ENCODE measurements at regions not wholly inside any gene's neighbourhood (a gene's known extent, or its start where the extent isn't known, plus 50 kb on each side); places are given as distances from the start of the nearest gene placed in this dataset.
"Not testable (repeated sequence)": the region's sequence is repeated elsewhere in the genome, so short reads cannot be mapped to it uniquely, and the experiment has no call there.

DNA sequence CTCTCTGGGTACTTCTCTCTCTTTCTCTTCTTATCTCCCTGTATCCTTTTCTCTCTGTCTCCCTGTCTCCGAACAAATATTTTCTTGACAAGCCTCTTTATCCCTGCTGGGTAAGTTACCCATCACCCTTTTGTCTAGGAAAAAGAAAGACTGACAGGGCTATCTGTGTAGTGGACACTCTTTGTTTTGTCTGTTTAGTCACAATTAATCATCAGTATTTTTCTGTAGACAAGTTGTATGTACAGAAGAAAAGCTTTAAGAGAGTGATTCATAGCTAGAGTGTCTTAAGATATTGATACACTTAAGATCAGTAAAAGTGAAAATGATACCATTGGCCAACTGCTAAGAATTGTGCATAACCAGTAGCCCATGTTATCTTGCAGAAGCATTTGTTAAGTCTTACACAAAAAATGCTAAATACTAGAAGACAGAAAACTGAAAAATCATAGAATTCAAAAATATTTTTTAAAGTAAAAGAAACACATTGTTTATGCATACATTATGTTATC lies 1043.8 kb upstream of the EDIL3 start:
- H3K36me3 Mint-ChIP-seq (ENCODE audit: insufficient read depth, unreplicated experiment), result no peaks in the 10 kb centered on the region
- H3K27me3 Mint-ChIP-seq (ENCODE audit: insufficient read depth, unreplicated experiment), result no peaks in the 10 kb centered on the region
- H3K27ac Mint-ChIP-seq (ENCODE audit: low read depth, unreplicated experiment), result no peak overlapping the region
- peaks cover 4% of the 10 kb centered on the region for H3K9me3 Mint-ChIP-seq (ENCODE audit: unreplicated experiment)
- no peak overlapping the region for H3K4me3 Mint-ChIP-seq (ENCODE audit: unreplicated experiment)
- TF ChIP-seq CTCF (IDR thresholded peaks at IDR 0.05; ENCODE audit: unreplicated experiment), result no peak
- ChIA-PET POLR2A (no interaction called here), CTCF (interaction anchor here (0.6 kb wide), 1 partner anchor 58 kb away, joined by 3 read pairs; no protein-coding TSS in a partner anchor)
- no peaks in the 10 kb centered on the region for H3K4me1 Mint-ChIP-seq (ENCODE audit: insufficient read depth, unreplicated experiment)
- DNase-seq (ENCODE audit: unreplicated experiment), result no peak
- no TSS peak for BruUV-seq (replicated peaks)
- intact Hi-C loops (cut with micrococcal nuclease), result no loop called here

DNA sequence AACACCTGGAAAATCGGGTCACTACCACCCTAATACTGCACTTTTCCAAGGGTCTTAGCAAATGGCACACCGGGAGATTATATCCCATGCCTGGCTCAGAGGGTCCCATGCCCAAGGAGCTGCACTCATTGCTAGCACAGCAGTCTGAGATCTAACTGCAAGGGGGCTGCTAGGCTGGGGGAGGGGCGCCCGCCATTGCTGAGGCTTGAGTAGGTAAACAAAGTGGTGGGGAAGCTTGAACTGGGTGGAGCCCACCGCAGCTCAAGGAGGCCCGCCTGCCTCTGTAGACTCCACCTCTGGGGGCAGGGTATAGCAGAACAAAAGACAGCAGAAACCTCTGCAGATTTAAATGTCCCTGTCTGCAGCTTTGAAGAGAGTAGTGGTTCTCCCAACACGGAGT lies 1047.0 kb upstream of the EDIL3 start:
- BruUV-seq (replicated peaks); H3K36me3 Mint-ChIP-seq (ENCODE audit: insufficient read depth, unreplicated experiment); CTCF ChIA-PET; POLR2A ChIA-PET; H3K27ac Mint-ChIP-seq (ENCODE audit: low read depth, unreplicated experiment); H3K4me3 Mint-ChIP-seq (ENCODE audit: unreplicated experiment); DNase-seq (ENCODE audit: unreplicated experiment); H3K4me1 Mint-ChIP-seq (ENCODE audit: insufficient read depth, unreplicated experiment); H3K27me3 Mint-ChIP-seq (ENCODE audit: insufficient read depth, unreplicated experiment); intact Hi-C loops (cut with micrococcal nuclease): not testable (repeated sequence)
- H3K9me3 Mint-ChIP-seq (ENCODE audit: unreplicated experiment), result peaks cover 11% of the 10 kb centered on the region

GRCh38 chr5:85441156-85441555 lies 1056.5 kb upstream of the EDIL3 start:
- Mint-ChIP-seq H3K4me1 (ENCODE audit: insufficient read depth, unreplicated experiment) (no peaks in the 10 kb centered on the region), H3K27ac (ENCODE audit: low read depth, unreplicated experiment) (no peak overlapping the region), H3K4me3 (ENCODE audit: unreplicated experiment) (no peak overlapping the region), H3K36me3 (ENCODE audit: insufficient read depth, unreplicated experiment) (no peaks in the 10 kb centered on the region), H3K9me3 (ENCODE audit: unreplicated experiment) (no peaks in the 10 kb centered on the region), H3K27me3 (ENCODE audit: insufficient read depth, unreplicated experiment) (no peaks in the 10 kb centered on the region)
- ChIA-PET CTCF (no interaction called here), POLR2A (no interaction called here)
- DNase-seq (ENCODE audit: unreplicated experiment), result no peak
- no TSS peak for BruUV-seq (replicated peaks)
- no peak for TF ChIP-seq CTCF (IDR thresholded peaks at IDR 0.05; ENCODE audit: unreplicated experiment)
- intact Hi-C loops (cut with micrococcal nuclease), result no loop called here

- no peak for TF ChIP-seq CTCF (IDR thresholded peaks at IDR 0.05; ENCODE audit: unreplicated experiment)
- Mint-ChIP-seq H3K4me1 (ENCODE audit: insufficient read depth, unreplicated experiment) (no peaks in the 10 kb centered on the region), H3K9me3 (ENCODE audit: unreplicated experiment) (no peaks in the 10 kb centered on the region), H3K4me3 (ENCODE audit: unreplicated experiment) (no peak overlapping the region), H3K27me3 (ENCODE audit: insufficient read depth, unreplicated experiment) (no peaks in the 10 kb centered on the region), H3K36me3 (ENCODE audit: insufficient read depth, unreplicated experiment) (no peaks in the 10 kb centered on the region), H3K27ac (ENCODE audit: low read depth, unreplicated experiment) (no peak overlapping the region)
- POLR2A ChIA-PET, result interaction anchor here (0.6 kb wide), 1 partner anchor 432 kb away, joined by 3 read pairs; no protein-coding TSS in a partner anchor
- no peak for DNase-seq (ENCODE audit: unreplicated experiment)
- CTCF ChIA-PET, result no interaction called here
- intact Hi-C loops (cut with micrococcal nuclease), result no loop called here
- no TSS peak for BruUV-seq (replicated peaks)
Measured at GRCh38 chr5:85441853-85442252, 1057.2 kb upstream of the EDIL3 start.

All from MCF 10A (cell line).